ENCODE measurements at regions not wholly inside any gene's neighbourhood (a gene's known extent, or its start where the extent isn't known, plus 50 kb on each side); places are given as distances from the start of the nearest gene placed in this dataset.
"Not testable (repeated sequence)": the region's sequence is repeated elsewhere in the genome, so short reads cannot be mapped to it uniquely, and the experiment has no call there.

GRCh38 chr5:42267091-42267490, 156.1 kb upstream of the GHR start:
- H3K36me3 ChIP-seq (ENCODE audit: control insufficient read depth in 2 of 2, insufficient read depth in 1 of 2, low read length in 2 of 2) = no peaks in the 10 kb centered on the region
- CTCF ChIA-PET = no interaction called here
- H3K4me3 ChIP-seq (ENCODE audit: low read depth, low read length) = no peak overlapping the region
- H3K4me1 ChIP-seq (ENCODE audit: control insufficient read depth, insufficient read depth, low read length) = no peaks in the 10 kb centered on the region
- H3K9me3 ChIP-seq (ENCODE audit: control insufficient read depth, insufficient read depth, low read depth, low read length) = no peaks in the 10 kb centered on the region
- POLR2A ChIA-PET = no interaction called here
- no peak for TF ChIP-seq GLIS1 (tag by site-specific recombination; IDR thresholded peaks at IDR 0.05)
- no peak for TF ChIP-seq YY1 (tag by site-specific recombination; IDR thresholded peaks at IDR 0.05)
- no peak for TF ChIP-seq IKZF3 (tag by site-specific recombination; IDR thresholded peaks at IDR 0.05)
- no peak for TF ChIP-seq ZNF423 (tag by site-specific recombination; IDR thresholded peaks at IDR 0.05)
- no peak for TF ChIP-seq ZNF146 (tag by site-specific recombination; IDR thresholded peaks at IDR 0.05)
- no peak for TF ChIP-seq GLI4 (tag by site-specific recombination; IDR thresholded peaks at IDR 0.05)
- TF ChIP-seq ZNF660 (tag by site-specific recombination; IDR thresholded peaks at IDR 0.05) = no peak
- no peak overlapping the region for H3K27ac ChIP-seq (ENCODE audit: extremely low read depth, low read depth, low read length)

DNA sequence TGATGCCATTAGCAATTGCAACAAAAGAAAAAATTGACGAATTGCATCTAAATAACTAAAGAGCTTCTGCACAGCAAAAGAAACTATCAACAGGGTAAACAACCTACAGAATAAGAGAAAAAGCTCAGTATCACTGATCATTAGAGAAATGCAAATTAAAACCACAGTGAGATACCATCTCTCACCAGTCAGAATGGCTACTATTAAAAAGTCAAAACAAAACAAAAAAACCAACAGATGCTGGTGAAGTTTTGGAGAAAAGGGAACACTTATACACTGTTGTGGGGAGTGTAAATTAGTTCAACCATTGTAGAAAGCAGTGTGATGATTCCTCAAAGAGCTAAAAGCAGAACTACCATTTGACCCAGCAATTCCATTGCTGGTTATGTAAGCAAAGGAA, 155.1 kb upstream of the GHR start:
- H3K27ac ChIP-seq (ENCODE audit: extremely low read depth, low read depth, low read length); H3K4me1 ChIP-seq (ENCODE audit: control insufficient read depth, insufficient read depth, low read length); H3K9me3 ChIP-seq (ENCODE audit: control insufficient read depth, insufficient read depth, low read depth, low read length); POLR2A ChIA-PET; H3K36me3 ChIP-seq (ENCODE audit: control insufficient read depth in 2 of 2, insufficient read depth in 1 of 2, low read length in 2 of 2); H3K4me3 ChIP-seq (ENCODE audit: low read depth, low read length); CTCF ChIA-PET: not testable (repeated sequence)

- ChIA-PET CTCF (interaction anchor here (0.6 kb wide), 1 partner anchor 21 kb away, joined by 5 read pairs; no protein-coding TSS in a partner anchor), POLR2A (no interaction called here)
- no peaks in the 10 kb centered on the region for H3K9me3 ChIP-seq (ENCODE audit: control insufficient read depth, insufficient read depth, low read depth, low read length)
- no peak overlapping the region for H3K4me3 ChIP-seq (ENCODE audit: low read depth, low read length)
- H3K36me3 ChIP-seq (ENCODE audit: control insufficient read depth in 2 of 2, insufficient read depth in 1 of 2, low read length in 2 of 2) = no peaks in the 10 kb centered on the region
- H3K4me1 ChIP-seq (ENCODE audit: control insufficient read depth, insufficient read depth, low read length) = no peaks in the 10 kb centered on the region
- no peak for TF ChIP-seq ZNF184 (tag by site-specific recombination; IDR thresholded peaks at IDR 0.05)
- no peak overlapping the region for H3K27ac ChIP-seq (ENCODE audit: extremely low read depth, low read depth, low read length)
Observed at GRCh38 chr5:42268630-42269029, 154.6 kb upstream of the GHR start.

DNA sequence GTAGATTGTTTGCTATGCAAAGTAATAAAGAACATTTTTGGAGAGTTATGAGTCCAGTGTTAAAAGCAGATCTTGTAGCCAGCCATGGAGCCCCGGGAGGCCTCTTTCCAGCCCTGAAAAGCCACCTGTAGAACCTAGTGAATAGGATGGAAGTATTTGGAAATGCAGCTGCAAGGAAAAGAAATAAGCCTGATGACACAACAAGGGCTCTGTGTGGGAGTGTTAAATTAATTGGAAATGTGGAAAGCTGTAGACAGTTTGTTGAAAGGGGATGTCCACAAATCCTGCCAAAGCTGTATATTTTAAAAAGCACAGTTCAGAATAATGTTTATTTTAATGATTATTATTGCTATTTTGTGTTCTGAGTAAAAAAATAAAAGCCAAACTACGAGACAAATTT, 152.5 kb upstream of the GHR start:
- H3K4me1 ChIP-seq (ENCODE audit: control insufficient read depth, insufficient read depth, low read length) = peaks cover 4% of the 10 kb centered on the region; the same call in 1 of the 2 replicates
- no peak overlapping the region for H3K4me3 ChIP-seq (ENCODE audit: low read depth, low read length)
- no peak overlapping the region for H3K27ac ChIP-seq (ENCODE audit: extremely low read depth, low read depth, low read length)
- H3K9me3 ChIP-seq (ENCODE audit: control insufficient read depth, insufficient read depth, low read depth, low read length) = no peaks in the 10 kb centered on the region
- ChIA-PET POLR2A (no interaction called here), CTCF (interaction anchor here (0.6 to 1.1 kb wide), 3 partner anchors 57 to 1463 kb away, joined by 3 to 4 read pairs (median 4); no protein-coding TSS in a partner anchor)
- H3K36me3 ChIP-seq (ENCODE audit: control insufficient read depth in 2 of 2, insufficient read depth in 1 of 2, low read length in 2 of 2) = no peaks in the 10 kb centered on the region
- TF ChIP-seq BCL6B (tag by site-specific recombination; IDR thresholded peaks at IDR 0.05) = no peak
- TF ChIP-seq ZNF174 (tag by site-specific recombination; IDR thresholded peaks at IDR 0.05) = no peak
- no peak for TF ChIP-seq PRDM10 (tag by site-specific recombination; IDR thresholded peaks at IDR 0.05)
- no peak for TF ChIP-seq HOXC10 (CRISPR knock-in tag; IDR thresholded peaks at IDR 0.05)
- TF ChIP-seq ZNF121 (tag by site-specific recombination; IDR thresholded peaks at IDR 0.05) = no peak
- no peak for TF ChIP-seq ZNF2 (tag by site-specific recombination; IDR thresholded peaks at IDR 0.05)
- no peak for TF ChIP-seq ZNF248 (tag by site-specific recombination; IDR thresholded peaks at IDR 0.05)
- TF ChIP-seq ZNF449 (tag by site-specific recombination; IDR thresholded peaks at IDR 0.05) = no peak
- no peak for TF ChIP-seq ZNF837 (tag by site-specific recombination; IDR thresholded peaks at IDR 0.05)
- no peak for TF ChIP-seq ZNF768 (tag by site-specific recombination; IDR thresholded peaks at IDR 0.05)

Measured in HEK293 (cell line).